ENCODE measurements at regions not wholly inside any gene's neighbourhood (a gene's known extent, or its start where the extent isn't known, plus 50 kb on each side); places are given as distances from the start of the nearest gene placed in this dataset.
"Not testable (repeated sequence)": the region's sequence is repeated elsewhere in the genome, so short reads cannot be mapped to it uniquely, and the experiment has no call there.

DNA sequence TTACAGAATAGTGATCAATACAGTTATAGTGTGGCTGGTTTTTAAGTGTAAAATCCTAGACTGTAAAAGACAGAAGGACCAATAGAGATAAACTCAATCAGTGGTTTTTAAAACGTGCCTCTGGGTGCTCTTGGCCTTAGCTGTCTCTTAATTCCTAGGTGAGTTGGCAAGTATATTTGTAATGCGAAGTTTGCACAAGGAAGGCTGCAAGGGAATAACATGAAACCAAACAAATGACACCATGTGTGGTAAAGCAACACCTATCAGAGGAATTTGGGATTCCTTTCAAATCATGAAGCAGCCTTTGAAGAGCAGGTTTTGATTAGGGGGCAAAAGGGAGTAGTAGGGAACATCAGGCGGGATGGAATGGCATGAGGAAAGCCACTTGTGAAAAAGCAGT, 284.6 kb downstream of the INHBA start:
- Histone ChIP-seq H3K27me3 (no peaks in the 10 kb centered on the region), H3K4me3 (no peak overlapping the region), H3K27ac (no peak overlapping the region), H4K20me1 (no peaks in the 10 kb centered on the region), H3K4me1 (no peaks in the 10 kb centered on the region), H3K36me3 (no peaks in the 10 kb centered on the region), H3K9ac (no peak overlapping the region), H3K4me2 (no peak overlapping the region), H3K9me3 (peaks cover 5% of the 10 kb centered on the region; the same call in 1 of the 2 replicates)
- TF ChIP-seq Cebpa-rat (IDR thresholded peaks at IDR 0.05) = no peak

- Histone ChIP-seq H3K4me2 (no peak overlapping the region), H4K20me1 (no peaks in the 10 kb centered on the region), H3K9ac (no peak overlapping the region), H3K36me3 (no peaks in the 10 kb centered on the region), H3K27me3 (no peaks in the 10 kb centered on the region), H3K9me3 (peaks cover 5% of the 10 kb centered on the region; the same call in 1 of the 2 replicates), H3K4me3 (no peak overlapping the region), H3K27ac (no peak overlapping the region), H3K4me1 (no peaks in the 10 kb centered on the region)
- no peak for TF ChIP-seq Cebpa-rat (IDR thresholded peaks at IDR 0.05)
Observed at GRCh38 chr7:41416208-41416595, 286.7 kb downstream of the INHBA start.

GRCh38 chr7:41415471-41416207, 287.3 kb downstream of the INHBA start:
- Histone ChIP-seq H3K9ac (no peak overlapping the region), H3K4me1 (no peaks in the 10 kb centered on the region), H3K27ac (no peak overlapping the region), H3K4me3 (no peak overlapping the region), H4K20me1 (no peaks in the 10 kb centered on the region), H3K4me2 (no peak overlapping the region), H3K36me3 (no peaks in the 10 kb centered on the region), H3K9me3 (peaks cover 5% of the 10 kb centered on the region; the same call in 1 of the 2 replicates), H3K27me3 (no peaks in the 10 kb centered on the region)
- TF ChIP-seq Cebpa-rat (IDR thresholded peaks at IDR 0.05) = no peak

DNA sequence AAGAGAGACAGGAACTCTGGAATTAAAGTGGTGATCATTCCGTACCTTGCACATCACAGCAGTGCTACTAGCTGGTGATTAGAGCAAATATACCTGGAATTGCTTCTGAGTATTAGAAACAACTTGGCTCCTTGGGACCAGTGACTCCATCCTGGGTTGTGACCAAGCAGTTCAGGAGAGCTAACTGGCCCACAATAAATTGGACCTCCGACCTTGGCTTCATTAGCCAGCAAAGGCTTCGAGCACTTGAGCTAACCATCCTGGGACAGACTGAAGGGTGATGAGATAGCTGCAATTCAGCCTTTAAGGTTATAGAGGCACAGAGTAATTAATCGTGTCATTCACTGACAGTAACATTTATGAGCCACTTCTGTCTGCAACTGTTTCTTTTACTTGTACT, 287.8 kb downstream of the INHBA start:
- peaks cover 5% of the 10 kb centered on the region; the same call in 1 of the 2 replicates for H3K9me3 ChIP-seq
- H3K4me2 ChIP-seq = no peak overlapping the region
- H4K20me1 ChIP-seq = no peaks in the 10 kb centered on the region
- no peak overlapping the region for H3K4me3 ChIP-seq
- no peak overlapping the region for H3K27ac ChIP-seq
- TF ChIP-seq Cebpa-rat (IDR thresholded peaks at IDR 0.05) = no peak
- H3K4me1 ChIP-seq = no peaks in the 10 kb centered on the region
- H3K27me3 ChIP-seq = no peaks in the 10 kb centered on the region
- no peak overlapping the region for H3K9ac ChIP-seq
- H3K36me3 ChIP-seq = no peaks in the 10 kb centered on the region

GRCh38 chr7:41404375-41405074, 298.4 kb downstream of the INHBA start:
- H3K27me3 ChIP-seq = no peaks in the 10 kb centered on the region
- no peak overlapping the region for H3K4me3 ChIP-seq
- TF ChIP-seq Cebpa-rat (IDR thresholded peaks at IDR 0.05) = no peak
- no peaks in the 10 kb centered on the region for H3K4me1 ChIP-seq
- H4K20me1 ChIP-seq = no peaks in the 10 kb centered on the region
- H3K27ac ChIP-seq = no peak overlapping the region
- H3K4me2 ChIP-seq = no peak overlapping the region
- no peaks in the 10 kb centered on the region for H3K36me3 ChIP-seq
- no peaks in the 10 kb centered on the region for H3K9me3 ChIP-seq
- H3K9ac ChIP-seq = no peak overlapping the region

DNA sequence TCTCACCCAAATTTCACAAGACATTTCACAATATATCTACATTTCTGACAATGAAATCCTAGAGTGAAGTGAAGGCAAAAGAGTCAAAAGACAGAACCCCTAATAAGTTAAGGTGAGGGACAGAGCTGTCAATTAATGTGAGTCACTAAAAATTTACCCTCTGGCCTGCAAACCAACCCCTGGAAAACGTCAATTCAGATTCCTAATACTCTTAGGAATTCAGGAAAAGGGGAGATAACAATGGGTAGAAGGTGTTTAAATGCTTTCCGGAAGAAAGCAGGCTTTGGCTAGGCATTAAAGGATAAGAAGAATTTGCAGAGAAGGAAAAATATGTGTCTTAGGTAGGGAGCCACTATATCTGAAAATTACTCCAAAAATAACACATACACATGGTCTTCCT, 299.6 kb downstream of the INHBA start:
- Histone ChIP-seq H3K4me2 (no peak overlapping the region), H3K9me3 (no peaks in the 10 kb centered on the region), H3K27ac (no peak overlapping the region), H3K27me3 (no peaks in the 10 kb centered on the region), H3K4me1 (no peaks in the 10 kb centered on the region), H4K20me1 (no peaks in the 10 kb centered on the region), H3K4me3 (no peak overlapping the region), H3K9ac (no peak overlapping the region), H3K36me3 (no peaks in the 10 kb centered on the region)
- TF ChIP-seq Cebpa-rat (IDR thresholded peaks at IDR 0.05) = no peak

GRCh38 chr7:41401833-41402232, 301.1 kb downstream of the INHBA start:
- H3K27ac ChIP-seq = no peak overlapping the region
- H3K4me1 ChIP-seq = no peaks in the 10 kb centered on the region
- no peaks in the 10 kb centered on the region for H3K36me3 ChIP-seq
- TF ChIP-seq Cebpa-rat (IDR thresholded peaks at IDR 0.05) = no peak
- no peak overlapping the region for H3K9ac ChIP-seq
- no peaks in the 10 kb centered on the region for H3K27me3 ChIP-seq
- H3K4me3 ChIP-seq = no peak overlapping the region
- H3K4me2 ChIP-seq = no peak overlapping the region
- no peaks in the 10 kb centered on the region for H3K9me3 ChIP-seq
- H4K20me1 ChIP-seq = no peaks in the 10 kb centered on the region

GRCh38 chr7:41399171-41399570, 303.7 kb downstream of the INHBA start:
- Histone ChIP-seq H3K27ac (no peak overlapping the region), H3K27me3 (no peaks in the 10 kb centered on the region), H4K20me1 (no peaks in the 10 kb centered on the region), H3K36me3 (no peaks in the 10 kb centered on the region), H3K4me1 (no peaks in the 10 kb centered on the region), H3K9me3 (no peaks in the 10 kb centered on the region), H3K4me2 (no peak overlapping the region), H3K9ac (no peak overlapping the region), H3K4me3 (no peak overlapping the region)
- no peak for TF ChIP-seq Cebpa-rat (IDR thresholded peaks at IDR 0.05)

DNA sequence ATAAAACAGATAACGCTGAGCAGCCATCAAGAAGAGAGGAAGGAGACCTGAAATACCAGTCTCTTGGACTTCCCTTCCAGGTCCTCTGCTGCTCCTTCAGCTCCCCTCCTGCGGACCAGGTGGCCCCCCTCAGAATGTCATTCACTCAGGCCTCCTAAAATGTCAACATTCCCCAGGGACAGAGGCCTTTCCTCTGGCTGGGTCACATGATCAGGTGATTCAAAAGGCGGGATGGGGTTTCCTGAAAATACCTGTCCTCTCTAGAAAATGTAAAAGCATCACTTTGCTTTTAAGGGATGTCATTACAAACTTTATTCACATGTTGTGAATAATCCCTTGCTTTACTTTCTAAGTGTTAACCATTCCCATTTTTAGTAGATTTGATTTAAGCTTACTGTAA, 311.1 kb downstream of the INHBA start:
- Histone ChIP-seq H3K4me3 (no peak overlapping the region), H3K27ac (no peak overlapping the region), H3K4me2 (no peak overlapping the region), H3K9ac (no peak overlapping the region), H3K27me3 (no peaks in the 10 kb centered on the region), H3K4me1 (no peaks in the 10 kb centered on the region), H3K36me3 (no peaks in the 10 kb centered on the region), H4K20me1 (no peaks in the 10 kb centered on the region), H3K9me3 (no peaks in the 10 kb centered on the region)
- no peak for TF ChIP-seq Cebpa-rat (IDR thresholded peaks at IDR 0.05)

GRCh38 chr7:41388933-41389332, 314.0 kb downstream of the INHBA start:
- not testable (repeated sequence) for H3K27ac ChIP-seq, H4K20me1 ChIP-seq, H3K4me3 ChIP-seq, H3K27me3 ChIP-seq, H3K9ac ChIP-seq, H3K36me3 ChIP-seq, H3K9me3 ChIP-seq, H3K4me1 ChIP-seq, H3K4me2 ChIP-seq
